HCT116 (cell line): ENCODE measurements at regions not wholly inside any gene's neighbourhood (a gene's known extent, or its start where the extent isn't known, plus 50 kb on each side); places are given as distances from the start of the nearest gene placed in this dataset.

ENCODE experiments used
- ATAC-seq: fragments of 200-7000 bp; cut with Tn5 transposase; 2 replicates; pipeline ENCODE4 v1.9.1; 2020; ENCODE audit warnings: mild to moderate bottlenecking, moderate library complexity
- BruUV-seq: library from RNA; stranded (reverse); fragments of 400-500 nt; replicated peaks from 2 replicates; lab custom pipeline; 2021; lab: Mats Ljungman, UMichigan
- CTCF ChIA-PET: fragments of 300-600 bp; sonication (Branson Sonifier 250); formaldehyde crosslinking; loops from one replicate; lab custom pipeline; 2021; ENCODE audit warnings: antibody characterized with exemption; lab: Charles Lee
- POLR2A ChIA-PET: fragments of 300-600, 350-600 bp; sonication (Branson Sonifier 250); formaldehyde crosslinking; loops from one replicate; lab custom pipeline; 2021; ENCODE audit warnings: antibody characterized with exemption; lab: Charles Lee
- RAD21 ChIA-PET, 2 experiments: fragments of 300-600 bp; sonication (Branson Sonifier 250); formaldehyde crosslinking; loops; one replicate each; lab custom pipeline; 2023; ENCODE audit warnings: low total read pairs in 2 of 2; ENCODE audit not compliant: uncharacterized antibody in 2 of 2, unreplicated experiment in 2 of 2, low non-redundant PET in 1 of 2; lab: Charles Lee
- DNase-seq: peaks from one replicate; pipeline ENCODE4 v3.0.0-alpha.2; 2010; ENCODE audit warnings: low read depth, low spot score
- H2AFZ ChIP-seq: fragments of 200-600 bp; shearing (Covaris generic), sonication (generic); 2 replicates; pipeline ENCODE4 v1.6.1; 2017; ENCODE audit warnings: low read depth, mixed run types, mixed read lengths, antibody characterized with exemption, low read length; ENCODE audit not compliant: poor library complexity, severe bottlenecking
- H3K27ac ChIP-seq: 2 replicates; pipeline ENCODE4 v1.5.1; 2012; ENCODE audit warnings: low read depth, low read length
- H3K27me3 ChIP-seq: fragments of 200-600 bp; sonication (generic); 2 replicates; pipeline ENCODE4 v1.6.1; 2016; ENCODE audit warnings: mixed run types, low read length, mixed read lengths; ENCODE audit not compliant: insufficient read depth
- H3K36me3 ChIP-seq, 2 experiments: fragments of 200-500 bp in 1 of 2; fragments of 200-600 bp in 1 of 2; sonication (Bioruptor generic) in 1 of 2; sonication (generic) in 1 of 2; 2 replicates each; pipeline versions ENCODE4 v1.5.1 to v1.6.1; 2014 to 2016; ENCODE audit warnings: low read length in 2 of 2, inconsistent platforms in 1 of 2, mixed read lengths in 1 of 2, mixed run types in 1 of 2; ENCODE audit not compliant: insufficient read depth in 2 of 2, control insufficient read depth in 1 of 2
- H3K4me1 ChIP-seq, 2 experiments: fragments of 200-600 bp in 1 of 2; sonication (generic) in 1 of 2; 2 replicates each; pipeline versions ENCODE4 v1.5.1 to v1.6.1; 2012 to 2017; ENCODE audit warnings: low read length in 2 of 2, inconsistent platforms in 1 of 2, mild to moderate bottlenecking in 1 of 2, mixed read lengths in 1 of 2, mixed run types in 1 of 2, moderate library complexity in 1 of 2; ENCODE audit not compliant: insufficient read depth in 2 of 2, control insufficient read depth in 1 of 2
- H3K4me2 ChIP-seq: fragments of 200-600 bp; sonication (generic); 2 replicates; pipeline ENCODE4 v1.6.1; 2017; ENCODE audit warnings: mixed run types, low read length, mixed read lengths
- H3K4me3 ChIP-seq, 2 experiments: fragments of 200-600 bp in 1 of 2; sonication (generic) in 1 of 2; replicated peaks in 1 of 2; 2 replicates each; pipeline ENCODE4 v1.5.1; 2011 to 2016; ENCODE audit warnings: low read length in 2 of 2, control low read depth in 1 of 2, low read depth in 1 of 2, mild to moderate bottlenecking in 1 of 2, mixed read lengths in 1 of 2, mixed run types in 1 of 2
- H3K79me2 ChIP-seq: fragments of 200-600 bp; sonication (generic); 2 replicates; pipeline ENCODE4 v1.6.1; 2017; ENCODE audit warnings: mild to moderate bottlenecking, mixed run types, low read length, moderate library complexity, mixed read lengths; ENCODE audit not compliant: insufficient read depth
- H3K9ac ChIP-seq: fragments of 200-600 bp; sonication (generic); 2 replicates; pipeline ENCODE4 v1.6.1; 2016; ENCODE audit warnings: low read length, mixed read lengths
- H3K9me2 ChIP-seq: fragments of 200-600 bp; sonication (generic), shearing (Covaris generic); 2 replicates; pipeline ENCODE4 v1.6.1; 2017; ENCODE audit warnings: mixed run types, mild to moderate bottlenecking, moderate library complexity; ENCODE audit not compliant: insufficient read depth
- H3K9me3 ChIP-seq, 2 experiments: fragments of 200-500 bp in 1 of 2; fragments of 200-600 bp in 1 of 2; sonication (Bioruptor generic) in 1 of 2; sonication (generic) in 1 of 2; 2 replicates each; pipeline ENCODE4 v1.6.1; 2014 to 2017; ENCODE audit warnings: low read length in 2 of 2, mixed read lengths in 2 of 2, inconsistent platforms in 1 of 2, low read depth in 1 of 2, mild to moderate bottlenecking in 1 of 2, mixed run types in 1 of 2, moderate library complexity in 1 of 2; ENCODE audit not compliant: control insufficient read depth in 1 of 2, insufficient read depth in 1 of 2
- H4K20me1 ChIP-seq: fragments of 200-600 bp; sonication (generic), shearing (Covaris generic); 2 replicates; pipeline ENCODE4 v1.6.1; 2017; ENCODE audit warnings: mixed run types, mild to moderate bottlenecking, moderate library complexity; ENCODE audit not compliant: insufficient read depth
- EGR1 ChIP-seq: IDR thresholded peaks from 2 replicates; pipeline ENCODE4 v1.6.1; 2012; ENCODE audit warnings: low read depth
- ELF1 ChIP-seq: IDR thresholded peaks from 2 replicates; pipeline ENCODE4 v1.6.1; 2012; ENCODE audit warnings: low read depth, borderline replicate concordance
- EZH2 ChIP-seq: fragments of 200-600 bp; sonication (generic); IDR thresholded peaks from 2 replicates; pipeline ENCODE4 v1.6.1; 2017; ENCODE audit warnings: antibody characterized with exemption, mixed run types
- FOSL1 ChIP-seq: IDR thresholded peaks from 2 replicates; pipeline ENCODE4 v1.6.1; 2012; ENCODE audit warnings: low read depth
- JUND ChIP-seq: IDR thresholded peaks from 2 replicates; pipeline ENCODE4 v1.6.1; 2012
- POLR2A ChIP-seq: IDR thresholded peaks from 2 replicates; pipeline ENCODE4 v1.7.0; 2011; ENCODE audit warnings: borderline replicate concordance; ENCODE audit not compliant: insufficient read depth, insufficient read length; ENCODE audit errors: extremely low read depth
- SIN3A ChIP-seq: IDR thresholded peaks from 2 replicates; pipeline ENCODE4 v1.6.1; 2012; ENCODE audit warnings: low read depth
- SP1 ChIP-seq: IDR thresholded peaks from 2 replicates; pipeline ENCODE4 v1.6.1; 2012; ENCODE audit warnings: low read depth
- TCF7L2 ChIP-seq: IDR thresholded peaks from 2 replicates; pipeline ENCODE4 v1.7.0; 2011; ENCODE audit warnings: borderline replicate concordance, inconsistent platforms; ENCODE audit not compliant: insufficient read depth, insufficient read length; ENCODE audit errors: extremely low read depth
- YY1 ChIP-seq: IDR thresholded peaks from 2 replicates; pipeline ENCODE4 v1.6.1; 2011; ENCODE audit warnings: low read length, low read depth, moderate library complexity, mild to moderate bottlenecking; ENCODE audit not compliant: insufficient replicate concordance; ENCODE audit errors: extremely low read depth
- ZFX ChIP-seq: fragments of 450-650 bp; IDR thresholded peaks from 2 replicates; pipeline ENCODE4 v1.6.1; 2017
- ZNF274 ChIP-seq: fragments of 200-500 bp; sonication (Bioruptor generic); IDR thresholded peaks from 2 replicates; pipeline ENCODE4 v1.6.1; 2014; ENCODE audit warnings: mild to moderate bottlenecking, low read depth, low read length, inconsistent platforms
- intact Hi-C: fragments of 100-400 bp; cut with micrococcal nuclease; formaldehyde crosslinking; loops from 2 replicates; pipeline ENCODE4 v1.10.0; 2022
- TF ChIP-seq, protein P1 (sequence below): IDR thresholded peaks from 2 replicates; pipeline ENCODE4 v1.6.1; 2011; ENCODE audit warnings: mild to moderate bottlenecking, low read length, moderate library complexity; ENCODE audit not compliant: insufficient replicate concordance; ENCODE audit errors: extremely low read depth
- TF ChIP-seq, protein P2 (sequence below), 3 experiments: fragments of 200-600 bp in 1 of 3; sonication (generic) in 1 of 3; IDR thresholded peaks in 2 of 3; conservative IDR thresholded peaks in 1 of 3; 2 replicates each; pipeline ENCODE4 v1.5.1; 2012 to 2017; ENCODE audit warnings: low read depth in 2 of 3, low read length in 2 of 3, antibody characterized with exemption in 1 of 3, borderline replicate concordance in 1 of 3, control low read depth in 1 of 3, mild to moderate bottlenecking in 1 of 3, mixed read lengths in 1 of 3, mixed run types in 1 of 3, moderate library complexity in 1 of 3; ENCODE audit not compliant: insufficient read depth in 1 of 3
- TF ChIP-seq, protein P3 (sequence below): IDR thresholded peaks from 2 replicates; pipeline ENCODE4 v1.6.1; 2012

DNA sequence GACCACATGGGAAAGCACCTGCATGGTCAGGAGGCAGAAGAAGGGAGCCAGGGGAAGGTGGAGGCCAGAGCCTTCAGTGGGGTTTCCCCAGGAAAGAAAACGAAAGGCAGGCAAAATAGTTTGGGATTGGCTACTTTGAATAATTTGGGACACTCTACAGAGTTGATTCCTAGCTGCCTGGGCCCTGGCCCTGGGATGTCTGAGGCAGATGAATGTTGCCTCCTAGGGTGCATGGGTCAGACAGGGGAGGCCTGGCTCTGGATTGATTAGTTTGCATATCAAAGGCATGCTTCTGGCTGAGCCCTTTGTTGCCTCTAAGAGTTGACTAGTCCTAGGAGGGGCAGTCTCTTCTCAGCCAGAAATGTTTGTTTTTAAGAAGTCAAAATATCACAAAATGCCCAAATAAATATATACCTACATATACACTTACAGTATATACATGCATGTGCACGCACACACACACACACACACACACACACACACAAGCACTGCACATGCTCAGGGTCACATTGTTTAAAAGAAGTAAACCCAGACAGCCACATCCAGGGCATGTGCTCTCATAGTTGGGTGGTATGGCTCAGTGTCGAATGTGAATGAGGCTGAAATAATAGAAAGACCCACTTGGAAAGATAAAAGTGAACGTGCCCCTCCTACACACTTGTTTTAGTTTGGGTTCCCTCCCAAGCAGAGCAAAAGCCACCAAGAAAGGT, 184.2 kb downstream of the GPAM start:
- ChIA-PET POLR2A (no interaction called here), RAD21 (no interaction called here), CTCF (no interaction called here)
- TF ChIP-seq JUND (no peak), SIN3A (no peak), TCF7L2 (no peak), YY1 (no peak), ZFX (no peak), POLR2A (no peak)
- Histone ChIP-seq H3K79me2 (no peaks in the 10 kb centered on the region), H3K36me3 (no peaks in the 10 kb centered on the region), H3K9ac (no peak overlapping the region), H3K4me3 (no peak overlapping the region), H3K27me3 (peaks cover 42% of the 10 kb centered on the region), H4K20me1 (no peaks in the 10 kb centered on the region), H3K9me3 (no peaks in the 10 kb centered on the region), H3K27ac (no peak overlapping the region), H3K4me1 (no peaks in the 10 kb centered on the region), H3K4me2 (no peak overlapping the region), H3K9me2 (no peaks in the 10 kb centered on the region), H2AFZ (no peak overlapping the region)
- intact Hi-C loops = no loop called here
- no TSS peak for BruUV-seq
- DNase-seq (no peak), ATAC-seq (no peak; the same call in 1 of the 2 replicates)

DNA sequence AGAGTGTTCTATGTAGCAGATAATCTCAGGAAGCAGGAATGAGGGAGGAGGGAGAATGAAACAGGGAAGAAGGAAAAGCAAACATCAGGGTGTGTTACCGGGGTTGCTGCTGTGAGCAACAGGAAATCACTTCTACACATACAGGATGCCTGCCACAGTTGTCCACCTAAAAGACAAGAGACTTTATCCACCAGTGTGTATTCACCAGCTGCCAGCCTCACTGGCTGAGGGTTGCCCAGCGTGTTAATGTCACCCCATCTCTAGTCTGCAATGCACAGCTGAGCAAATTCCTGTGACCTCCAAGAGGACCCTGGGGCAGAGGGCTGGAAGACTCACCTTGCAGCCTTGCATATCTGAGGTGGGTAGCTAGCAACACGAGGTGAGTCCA, 183.7 kb downstream of the GPAM start:
- H3K27ac ChIP-seq = no peak overlapping the region
- no peak overlapping the region for H3K4me3 ChIP-seq
- H3K4me2 ChIP-seq = no peak overlapping the region
- no peak overlapping the region for H2AFZ ChIP-seq
- H3K9ac ChIP-seq = no peak overlapping the region
- no peaks in the 10 kb centered on the region for H3K36me3 ChIP-seq
- ATAC-seq (no peak), DNase-seq (no peak)
- H3K27me3 ChIP-seq = peaks cover 42% of the 10 kb centered on the region
- no peaks in the 10 kb centered on the region for H3K79me2 ChIP-seq
- H3K4me1 ChIP-seq = no peaks in the 10 kb centered on the region
- no peaks in the 10 kb centered on the region for H4K20me1 ChIP-seq
- RAD21 ChIA-PET = no interaction called here
- no TSS peak for BruUV-seq
- POLR2A ChIA-PET = no interaction called here
- TF ChIP-seq EGR1 (no peak), TCF7L2 (no peak), SIN3A (no peak), YY1 (no peak), EZH2 (no peak), POLR2A (no peak), SP1 (no peak), FOSL1 (no peak), ELF1 (no peak), ZNF274 (no peak)
- TF ChIP-seq, protein P1, sequence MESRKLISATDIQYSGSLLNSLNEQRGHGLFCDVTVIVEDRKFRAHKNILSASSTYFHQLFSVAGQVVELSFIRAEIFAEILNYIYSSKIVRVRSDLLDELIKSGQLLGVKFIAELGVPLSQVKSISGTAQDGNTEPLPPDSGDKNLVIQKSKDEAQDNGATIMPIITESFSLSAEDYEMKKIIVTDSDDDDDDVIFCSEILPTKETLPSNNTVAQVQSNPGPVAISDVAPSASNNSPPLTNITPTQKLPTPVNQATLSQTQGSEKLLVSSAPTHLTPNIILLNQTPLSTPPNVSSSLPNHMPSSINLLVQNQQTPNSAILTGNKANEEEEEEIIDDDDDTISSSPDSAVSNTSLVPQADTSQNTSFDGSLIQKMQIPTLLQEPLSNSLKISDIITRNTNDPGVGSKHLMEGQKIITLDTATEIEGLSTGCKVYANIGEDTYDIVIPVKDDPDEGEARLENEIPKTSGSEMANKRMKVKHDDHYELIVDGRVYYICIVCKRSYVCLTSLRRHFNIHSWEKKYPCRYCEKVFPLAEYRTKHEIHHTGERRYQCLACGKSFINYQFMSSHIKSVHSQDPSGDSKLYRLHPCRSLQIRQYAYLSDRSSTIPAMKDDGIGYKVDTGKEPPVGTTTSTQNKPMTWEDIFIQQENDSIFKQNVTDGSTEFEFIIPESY = no peak
- TF ChIP-seq, protein P2, sequence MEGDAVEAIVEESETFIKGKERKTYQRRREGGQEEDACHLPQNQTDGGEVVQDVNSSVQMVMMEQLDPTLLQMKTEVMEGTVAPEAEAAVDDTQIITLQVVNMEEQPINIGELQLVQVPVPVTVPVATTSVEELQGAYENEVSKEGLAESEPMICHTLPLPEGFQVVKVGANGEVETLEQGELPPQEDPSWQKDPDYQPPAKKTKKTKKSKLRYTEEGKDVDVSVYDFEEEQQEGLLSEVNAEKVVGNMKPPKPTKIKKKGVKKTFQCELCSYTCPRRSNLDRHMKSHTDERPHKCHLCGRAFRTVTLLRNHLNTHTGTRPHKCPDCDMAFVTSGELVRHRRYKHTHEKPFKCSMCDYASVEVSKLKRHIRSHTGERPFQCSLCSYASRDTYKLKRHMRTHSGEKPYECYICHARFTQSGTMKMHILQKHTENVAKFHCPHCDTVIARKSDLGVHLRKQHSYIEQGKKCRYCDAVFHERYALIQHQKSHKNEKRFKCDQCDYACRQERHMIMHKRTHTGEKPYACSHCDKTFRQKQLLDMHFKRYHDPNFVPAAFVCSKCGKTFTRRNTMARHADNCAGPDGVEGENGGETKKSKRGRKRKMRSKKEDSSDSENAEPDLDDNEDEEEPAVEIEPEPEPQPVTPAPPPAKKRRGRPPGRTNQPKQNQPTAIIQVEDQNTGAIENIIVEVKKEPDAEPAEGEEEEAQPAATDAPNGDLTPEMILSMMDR (IDR thresholded peaks at IDR 0.05 in 2 of 3, conservative IDR thresholded peaks at IDR 0.05 in 1 of 3; ENCODE audit: borderline replicate concordance in 1 of 3, insufficient read depth in 1 of 3, low read depth in 2 of 3, low read length in 2 of 3) = no peak
- TF ChIP-seq, protein P3, sequence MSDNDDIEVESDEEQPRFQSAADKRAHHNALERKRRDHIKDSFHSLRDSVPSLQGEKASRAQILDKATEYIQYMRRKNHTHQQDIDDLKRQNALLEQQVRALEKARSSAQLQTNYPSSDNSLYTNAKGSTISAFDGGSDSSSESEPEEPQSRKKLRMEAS = no peak
- H3K9me2 ChIP-seq = no peaks in the 10 kb centered on the region
- CTCF ChIA-PET = no interaction called here
- no peaks in the 10 kb centered on the region for H3K9me3 ChIP-seq
- intact Hi-C loops = no loop called here
